ENCODE measurements at regions not wholly inside any gene's neighbourhood (a gene's known extent, or its start where the extent isn't known, plus 50 kb on each side); places are given as distances from the start of the nearest gene placed in this dataset.

DNA sequence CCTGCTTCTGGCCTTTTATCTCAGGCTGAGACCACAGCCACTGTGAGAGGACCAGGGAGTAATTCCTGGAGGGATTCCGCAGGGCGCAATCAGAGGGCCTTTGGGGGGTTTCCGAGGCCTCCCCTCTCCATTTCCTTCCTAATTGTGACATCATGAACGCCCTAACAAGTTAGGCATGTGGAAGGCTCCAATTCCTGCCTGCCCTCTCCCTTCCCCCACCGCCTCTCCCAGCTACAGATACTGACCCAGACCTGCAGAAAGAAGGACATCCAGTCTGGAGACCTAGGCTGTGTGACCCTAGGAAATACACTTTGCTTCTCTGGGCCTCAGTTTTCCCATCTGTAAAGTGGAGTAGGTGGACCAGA lies 637.9 kb downstream of the MED13L start:
- no peak for DNase-seq (ENCODE audit: low spot score)

DNA sequence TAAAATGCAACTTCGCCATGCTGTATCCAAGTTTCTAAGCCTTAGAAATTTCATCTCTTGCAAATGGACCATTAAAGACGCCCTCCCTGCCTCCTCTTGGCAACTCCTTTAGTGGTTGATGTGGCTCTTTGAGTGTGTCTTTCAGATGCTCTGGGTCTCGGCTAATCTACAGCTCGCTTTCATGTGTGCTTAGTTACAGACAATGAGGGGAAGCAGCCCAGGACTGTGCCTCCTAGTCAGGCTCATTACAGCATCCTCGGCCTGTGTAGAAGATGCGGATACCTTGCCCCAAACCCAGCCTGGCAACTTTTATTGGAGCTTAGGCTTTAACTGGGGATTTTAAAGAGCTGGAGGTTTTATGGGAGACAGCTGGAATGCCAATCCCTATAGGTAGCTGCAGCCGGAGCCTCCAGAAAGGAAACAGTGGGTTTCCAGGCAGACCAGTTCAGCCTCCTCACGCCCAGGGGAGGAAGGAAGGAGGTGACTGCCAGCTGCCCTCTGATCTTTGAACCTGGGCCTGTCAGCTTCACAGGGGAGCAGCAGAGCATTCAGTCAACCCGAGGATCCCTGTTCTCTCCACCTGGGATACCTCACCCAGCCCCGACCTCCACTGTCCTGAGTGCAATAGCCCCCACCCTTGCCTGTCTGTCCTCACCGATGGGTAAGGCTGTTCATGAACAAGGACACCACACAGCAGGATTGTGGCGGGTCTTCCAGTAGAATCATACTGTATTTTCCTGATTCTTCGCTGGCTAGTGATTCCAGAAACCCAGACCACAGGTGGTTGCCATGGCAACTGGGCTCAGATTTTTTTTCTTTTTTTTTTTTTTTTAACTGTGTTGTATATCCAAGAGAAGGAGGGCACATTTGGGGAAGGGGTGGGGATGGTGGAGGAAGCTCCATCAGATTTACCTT lies 638.5 kb downstream of the MED13L start:
- DNase-seq (ENCODE audit: low spot score) = no peak

DNA sequence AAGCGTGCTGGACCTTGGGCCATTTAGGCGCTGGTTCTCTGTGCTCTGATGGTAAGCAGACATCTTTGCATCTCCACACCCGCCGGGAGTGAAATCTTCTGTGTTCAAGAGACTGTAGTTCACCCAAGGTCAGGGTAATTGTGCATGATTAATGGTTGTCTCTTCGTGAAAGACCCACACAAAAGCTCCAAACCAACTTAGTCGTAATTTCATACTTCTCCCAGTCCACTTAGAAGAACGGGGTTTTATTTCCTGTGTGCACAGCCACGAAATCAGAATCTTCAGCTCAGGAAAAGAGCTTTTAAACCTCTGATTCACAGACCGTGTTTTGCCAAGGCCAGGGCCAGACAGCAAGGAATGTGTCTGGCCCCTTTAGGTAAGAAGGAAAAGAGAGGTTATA lies 640.9 kb downstream of the MED13L start:
- no peak for DNase-seq (ENCODE audit: low spot score)

DNA sequence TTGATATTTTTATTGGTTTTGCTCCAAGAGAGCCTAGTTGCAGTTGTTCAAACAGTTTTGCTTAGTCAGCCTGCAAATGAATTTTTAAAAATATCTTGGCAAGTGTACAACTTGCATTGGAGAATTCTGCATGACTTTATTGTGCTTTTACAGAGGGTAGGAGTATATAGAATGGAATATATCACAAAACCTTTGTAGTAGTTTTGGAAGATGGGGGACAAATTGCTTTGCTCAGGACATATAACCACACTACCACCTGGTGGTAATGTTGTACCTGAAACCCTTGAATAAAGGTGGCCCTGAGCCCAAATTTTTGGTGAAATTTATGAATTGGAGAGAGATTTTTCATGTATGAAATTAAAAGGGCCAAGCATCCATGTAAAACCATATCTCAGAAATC lies 645.2 kb downstream of the MED13L start:
- no peak for DNase-seq (ENCODE audit: low spot score)

DNA sequence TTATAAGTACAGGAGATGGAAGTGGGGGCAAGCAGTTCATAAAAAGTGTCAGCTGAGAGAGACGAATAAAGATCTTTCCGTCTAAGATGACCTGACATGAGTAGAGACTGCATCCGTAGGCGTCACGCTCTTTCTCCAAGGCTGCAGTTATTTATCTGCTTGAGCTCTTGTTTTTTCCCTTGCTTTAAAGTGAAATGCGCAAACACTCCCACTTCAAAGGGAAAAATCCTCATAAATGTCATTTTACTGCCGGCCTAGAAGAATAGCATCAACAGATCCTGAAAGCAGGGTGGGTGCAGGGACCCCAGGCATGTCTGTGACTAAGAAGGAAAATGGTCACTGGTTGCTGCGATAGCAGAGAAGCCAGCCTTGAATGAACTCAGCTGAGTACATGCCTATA lies 647.4 kb downstream of the MED13L start:
- DNase-seq (ENCODE audit: low spot score) = no peak

DNA sequence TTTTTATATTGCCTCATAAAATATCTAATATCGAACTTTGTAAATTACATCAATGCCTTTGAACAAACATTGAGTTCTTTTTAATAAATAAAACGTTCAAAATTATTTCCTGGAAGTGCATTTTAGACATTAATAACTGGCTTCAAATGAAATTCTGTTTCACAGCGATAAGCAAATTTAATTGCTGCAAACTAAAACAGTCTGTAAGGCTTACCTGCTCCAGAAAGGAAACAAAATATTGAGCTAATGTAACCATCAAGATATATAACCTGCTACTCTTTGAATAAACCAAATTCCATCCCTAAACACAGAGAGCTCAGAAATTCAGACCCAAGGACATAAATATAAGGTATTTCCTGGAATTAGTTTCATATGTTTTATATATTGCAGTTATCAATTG lies 651.3 kb downstream of the MED13L start:
- no peak for DNase-seq (ENCODE audit: low spot score)

DNA sequence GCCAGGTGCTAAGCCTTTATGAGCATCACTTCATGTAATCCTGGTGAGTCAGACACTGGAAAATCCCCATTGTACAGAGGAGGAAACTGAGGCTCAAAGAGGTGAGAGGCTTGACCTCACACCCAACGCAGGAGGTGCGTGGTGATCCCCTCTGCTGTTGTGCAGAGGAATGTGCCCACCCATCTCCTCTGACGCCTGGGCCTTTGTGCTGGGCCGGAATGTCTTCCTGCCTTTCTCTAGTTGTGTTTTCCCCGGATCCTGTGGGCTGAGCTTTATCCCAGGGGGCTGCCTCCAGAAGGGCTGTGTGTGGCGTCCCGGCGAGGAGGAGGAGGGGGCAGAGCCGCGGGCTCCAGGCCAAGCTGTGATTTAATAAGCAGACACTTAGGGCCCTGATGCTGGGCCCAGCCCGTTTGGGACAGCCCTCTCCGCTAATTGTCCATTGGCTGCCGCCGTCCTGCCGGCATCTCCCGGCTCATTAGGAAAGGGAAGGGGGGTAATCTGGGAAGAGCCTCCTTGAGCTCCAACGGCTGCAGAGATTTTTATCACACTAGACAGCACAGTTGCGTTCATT lies 653.6 kb downstream of the MED13L start:
- no peak for DNase-seq (ENCODE audit: low spot score)

DNA sequence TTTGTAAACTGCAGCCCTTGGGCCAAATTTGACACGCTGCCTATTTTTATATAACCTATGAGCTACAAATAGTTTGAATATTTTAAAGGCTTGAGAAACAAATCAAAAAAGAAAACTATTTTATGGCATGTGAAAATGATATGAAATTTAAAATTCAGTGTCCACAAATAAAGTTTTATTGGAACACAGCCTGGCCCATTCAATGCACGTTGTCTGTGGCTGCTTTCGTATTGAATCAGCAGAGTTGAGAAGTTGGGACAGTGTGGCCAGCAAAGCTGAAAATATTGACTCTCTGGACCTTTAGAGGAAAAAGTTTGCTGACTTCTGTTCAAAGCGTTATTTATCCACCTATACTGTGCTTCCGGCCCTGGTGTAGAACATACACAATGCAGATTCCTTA lies 654.2 kb downstream of the MED13L start:
- no peak for DNase-seq (ENCODE audit: low spot score)

DNA sequence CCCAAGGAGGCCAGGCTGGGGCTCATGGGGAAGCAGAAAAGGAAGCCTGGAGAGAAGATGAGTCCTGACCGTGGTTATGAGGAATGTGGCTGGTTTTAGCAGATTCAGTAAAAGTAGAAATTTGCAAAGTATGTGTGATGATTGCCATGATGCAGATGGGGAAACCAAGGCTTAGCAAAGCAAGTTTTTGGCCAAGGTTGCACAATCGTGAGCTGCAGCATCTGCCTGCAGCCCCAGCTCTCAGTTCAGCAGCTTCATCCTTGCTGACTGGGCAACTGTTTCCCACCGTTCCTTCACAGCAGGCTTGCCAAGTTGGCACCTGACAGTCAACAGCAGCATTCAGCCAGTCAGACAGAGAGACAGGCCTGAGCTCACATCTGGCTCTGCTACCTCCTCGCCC lies 656.7 kb downstream of the MED13L start:
- no peak for DNase-seq (ENCODE audit: low spot score)

DNA sequence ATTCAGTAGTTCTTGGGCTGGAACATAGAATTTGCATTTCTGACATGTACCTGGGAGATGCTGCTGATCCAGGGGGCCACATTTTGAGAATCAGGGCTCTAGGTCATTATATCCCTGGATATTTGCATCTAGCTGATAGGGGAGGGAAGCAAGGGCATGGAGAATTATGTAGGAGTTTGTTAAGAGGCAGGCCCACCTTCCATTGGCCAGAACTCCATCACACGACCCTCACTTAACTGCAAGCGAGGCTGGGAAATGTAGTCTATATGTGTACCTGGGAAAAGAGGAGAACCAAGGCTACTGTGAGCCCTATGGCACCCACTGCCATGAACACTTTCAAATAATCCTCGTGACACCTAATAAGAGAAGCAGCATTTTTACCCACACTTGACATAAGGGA lies 657.6 kb downstream of the MED13L start:
- no peak for DNase-seq (ENCODE audit: low spot score)

DNA sequence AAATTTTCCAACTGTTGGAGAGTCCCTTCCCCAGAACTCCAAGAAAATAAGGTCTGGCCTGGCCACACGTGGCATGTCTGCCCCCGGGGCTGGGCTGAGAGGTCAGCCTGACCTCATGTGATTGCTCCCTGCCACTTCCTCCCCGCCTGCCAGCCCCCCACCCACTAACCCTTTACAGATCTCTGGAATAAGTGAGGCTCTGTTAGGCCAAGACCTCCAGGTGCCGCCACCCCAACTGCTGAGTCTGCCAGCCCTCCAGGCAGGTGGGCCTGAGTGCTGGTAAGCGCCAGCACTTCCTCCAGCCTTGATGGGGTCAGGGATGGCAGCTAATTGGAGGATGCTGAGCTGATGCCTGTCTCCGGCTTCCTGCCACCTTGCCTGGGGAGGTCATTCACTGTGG lies 658.4 kb downstream of the MED13L start:
- no peak for DNase-seq (ENCODE audit: low spot score)

DNA sequence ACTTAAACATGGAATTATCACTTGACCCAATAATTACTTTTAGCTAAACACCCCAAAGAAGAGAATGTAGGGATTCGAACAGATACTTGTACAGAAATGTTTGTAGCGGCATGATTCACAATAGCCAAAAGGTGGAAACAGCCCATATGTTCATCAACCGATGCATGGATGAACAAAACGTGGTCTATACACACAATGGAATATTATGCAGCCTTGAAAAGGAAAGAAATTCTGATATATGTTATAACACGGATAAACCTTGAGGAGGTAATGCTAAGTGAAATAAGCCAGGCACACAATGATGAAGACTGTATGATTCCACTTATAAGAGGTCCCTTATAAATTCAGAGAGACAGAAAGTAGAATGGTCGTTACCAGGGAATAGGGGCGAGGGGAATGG lies 659.4 kb downstream of the MED13L start:
- DNase-seq (ENCODE audit: low spot score) = no peak

DNA sequence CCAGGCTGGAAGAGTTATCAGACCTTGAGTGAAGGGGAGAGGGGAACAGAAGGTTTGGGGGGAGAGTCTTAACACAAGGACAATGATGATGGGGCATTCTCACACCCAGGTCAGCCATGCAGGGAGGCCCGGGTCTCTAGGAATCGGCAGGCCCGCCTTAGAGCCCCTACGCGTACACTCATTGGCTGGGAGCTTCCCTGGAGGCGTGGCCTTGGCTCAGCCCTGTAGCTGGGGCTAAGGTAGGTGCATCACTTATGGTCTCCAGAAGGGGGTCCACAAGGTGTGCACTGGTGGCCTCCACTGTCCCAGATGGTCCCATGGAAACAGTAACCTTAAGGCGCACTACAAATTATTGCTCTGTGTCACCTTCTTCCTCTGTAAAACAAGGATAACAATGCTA lies 660.1 kb downstream of the MED13L start:
- no peak for DNase-seq (ENCODE audit: low spot score)

DNA sequence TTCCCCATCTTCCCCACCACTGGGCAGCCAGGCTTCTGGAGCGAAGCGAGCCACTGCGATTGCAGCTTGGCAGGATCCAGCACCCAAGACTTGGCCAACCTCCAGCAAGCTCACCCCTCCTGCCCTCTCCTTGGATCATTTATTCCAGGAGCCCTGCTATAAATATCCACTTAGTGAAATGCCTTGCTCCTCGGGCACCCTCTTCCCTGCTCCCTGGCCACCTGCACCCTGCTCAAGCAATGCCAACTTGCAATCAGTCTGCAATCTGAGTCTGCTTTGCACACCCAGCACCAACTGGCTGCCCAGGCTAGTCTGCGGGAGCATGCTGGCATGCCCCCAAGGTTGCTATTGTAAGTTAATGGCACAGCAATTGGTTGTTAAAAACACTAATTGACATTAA lies 666.0 kb downstream of the MED13L start:
- DNase-seq (ENCODE audit: low spot score) = no peak

DNA sequence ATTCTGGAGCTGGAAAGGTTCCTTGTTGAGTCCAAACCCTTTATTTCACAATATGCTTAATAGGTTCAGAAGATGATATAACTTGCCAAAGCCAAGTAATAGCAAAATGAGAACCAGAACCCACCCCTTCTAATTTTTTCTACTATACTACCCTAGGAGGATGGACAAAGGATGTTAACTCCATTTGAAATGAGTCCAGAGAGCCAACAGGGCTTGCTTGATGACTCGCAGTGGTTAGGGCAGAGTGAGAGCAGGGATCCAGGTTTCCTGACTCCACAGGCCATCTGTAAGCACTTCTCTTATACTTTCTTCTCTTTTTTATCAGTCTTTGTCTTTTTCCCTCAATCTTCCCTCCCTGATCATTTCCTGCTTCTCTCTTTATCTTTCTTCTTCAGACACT lies 668.1 kb downstream of the MED13L start:
- DNase-seq (ENCODE audit: low spot score) = no peak

DNA sequence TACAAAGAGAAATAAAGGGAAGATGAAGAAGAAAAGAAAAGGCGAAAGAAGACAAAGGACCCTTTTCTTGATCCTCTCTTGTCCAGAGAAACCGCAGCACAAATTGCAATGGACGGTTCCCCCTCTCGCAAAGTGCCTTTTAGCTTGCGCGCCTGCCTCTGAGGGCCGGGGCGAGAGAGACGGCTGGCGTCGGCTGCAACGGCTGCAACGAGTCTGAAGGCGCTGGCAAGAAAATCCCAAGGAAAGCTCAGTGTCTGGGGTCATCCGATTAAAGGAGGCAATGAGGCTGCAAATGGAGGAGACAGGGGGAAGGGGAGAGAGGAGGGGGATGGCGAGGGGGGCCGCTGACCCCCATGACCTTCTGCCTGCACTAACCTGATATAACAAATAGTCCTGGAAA lies 671.5 kb downstream of the MED13L start:
- DNase-seq (ENCODE audit: low spot score) = no peak

DNA sequence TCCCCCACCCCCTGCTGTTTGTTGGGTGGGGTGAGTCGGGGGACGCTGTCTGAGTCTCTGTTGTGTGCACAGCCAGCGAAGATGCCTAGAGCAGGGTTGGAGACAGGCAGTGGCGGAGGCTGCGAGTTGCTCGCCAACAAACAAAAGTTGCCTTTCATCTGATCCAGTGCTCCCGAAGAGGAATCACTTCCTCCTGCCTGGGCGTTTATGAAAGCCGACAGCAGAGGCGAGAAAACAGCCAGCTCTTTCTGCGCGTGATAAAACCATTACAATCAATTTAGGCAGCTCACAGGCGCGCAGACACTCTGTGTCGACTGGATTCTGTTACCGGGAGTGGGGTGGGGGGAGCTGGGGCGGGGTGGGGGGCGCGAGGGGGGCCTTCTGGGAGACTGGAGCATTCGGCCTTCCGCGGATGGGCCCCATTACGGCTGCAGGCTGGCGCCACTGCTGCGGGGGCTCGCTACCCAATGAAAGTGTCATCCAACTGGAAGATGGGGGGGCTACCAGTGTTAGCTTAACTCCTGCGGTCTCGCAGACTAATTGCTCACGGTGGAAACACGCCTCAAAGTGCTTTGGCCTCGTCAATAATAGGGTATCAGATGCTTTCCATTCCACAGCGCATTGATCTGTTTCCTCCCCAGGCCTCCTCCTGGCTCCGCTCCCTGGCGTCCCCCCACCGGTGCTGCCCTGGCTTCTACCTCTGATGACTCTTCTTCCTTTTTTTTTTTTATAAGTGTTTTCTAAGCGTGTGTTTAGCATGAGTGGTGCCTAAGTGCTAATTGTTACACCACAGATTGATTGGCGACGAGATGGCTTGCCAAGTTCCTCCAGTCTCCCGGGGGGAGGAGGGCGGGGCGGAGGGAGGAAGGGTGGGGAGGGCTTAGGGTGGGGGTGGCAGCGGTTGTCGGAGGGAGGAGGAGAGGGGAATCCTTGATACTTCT lies 678.4 kb downstream of the MED13L start:
- DNase-seq (ENCODE audit: low spot score) = peak; percentile 72

DNA sequence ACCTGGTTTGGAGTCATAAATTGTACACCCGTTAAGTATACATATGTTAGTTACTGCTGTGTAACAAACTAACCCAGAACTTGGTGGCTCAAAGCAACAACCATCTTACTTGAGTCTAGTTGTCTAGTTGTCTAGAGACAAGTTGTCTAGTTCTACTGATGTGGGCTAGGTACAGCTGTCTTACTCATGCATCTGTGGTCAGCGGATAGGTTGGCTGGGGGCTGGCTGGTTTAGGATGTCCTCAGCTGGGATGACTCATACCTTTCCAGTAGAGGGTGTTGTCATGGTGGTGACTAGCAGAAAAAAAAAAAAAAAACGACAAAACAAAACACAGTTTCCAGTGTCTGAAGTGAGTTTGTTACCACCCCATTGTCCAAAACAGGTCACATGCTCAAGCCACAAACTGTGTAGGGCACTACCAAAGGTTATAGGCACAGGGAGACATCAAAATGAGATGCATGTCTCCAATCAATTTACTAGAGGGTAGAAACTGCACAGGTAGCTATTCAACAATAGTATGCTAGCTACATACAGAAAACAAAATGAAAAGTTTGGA lies 680.3 kb downstream of the MED13L start:
- DNase-seq (ENCODE audit: low spot score) = no peak

DNA sequence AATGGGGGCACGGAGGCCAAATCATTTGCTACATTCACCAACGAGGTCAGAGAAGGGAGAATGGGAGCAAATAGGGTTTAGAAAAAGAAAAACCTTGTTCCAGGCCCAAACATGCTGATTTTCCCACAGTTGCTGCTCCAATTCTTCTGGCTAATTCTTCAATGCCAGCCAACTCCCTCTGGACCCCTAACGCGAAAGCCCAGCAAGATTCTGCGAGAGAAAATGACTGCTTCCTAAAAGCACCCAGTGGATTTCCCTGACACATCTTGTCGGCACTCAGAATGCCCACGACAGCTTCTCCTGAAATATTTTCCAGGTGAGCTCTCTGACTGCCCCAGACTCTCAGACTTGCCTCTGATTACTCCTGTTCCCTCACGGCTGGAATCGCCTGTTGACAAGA lies 689.4 kb downstream of the MED13L start:
- no peak for DNase-seq (ENCODE audit: low spot score)

DNA sequence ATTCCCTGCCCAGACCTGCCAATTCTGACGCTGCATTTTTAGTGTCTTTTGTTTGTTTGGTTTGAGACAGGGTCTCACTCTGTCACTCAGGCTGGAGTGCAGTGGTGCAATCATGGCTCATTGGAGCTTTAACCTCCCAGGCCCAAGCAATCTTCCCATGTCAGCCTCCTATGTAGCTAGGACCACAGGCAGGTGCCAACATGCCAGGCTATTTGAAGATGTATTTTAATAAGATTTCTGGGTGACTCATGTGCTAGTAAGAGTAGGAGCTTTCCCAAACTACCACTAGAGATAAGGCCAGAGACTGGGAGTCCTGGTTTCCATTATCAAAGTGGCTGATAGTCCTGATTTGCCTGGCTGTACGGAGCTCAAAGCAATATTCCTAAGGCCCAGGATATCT lies 693.3 kb downstream of the MED13L start:
- no peak for DNase-seq (ENCODE audit: low spot score)

DNA sequence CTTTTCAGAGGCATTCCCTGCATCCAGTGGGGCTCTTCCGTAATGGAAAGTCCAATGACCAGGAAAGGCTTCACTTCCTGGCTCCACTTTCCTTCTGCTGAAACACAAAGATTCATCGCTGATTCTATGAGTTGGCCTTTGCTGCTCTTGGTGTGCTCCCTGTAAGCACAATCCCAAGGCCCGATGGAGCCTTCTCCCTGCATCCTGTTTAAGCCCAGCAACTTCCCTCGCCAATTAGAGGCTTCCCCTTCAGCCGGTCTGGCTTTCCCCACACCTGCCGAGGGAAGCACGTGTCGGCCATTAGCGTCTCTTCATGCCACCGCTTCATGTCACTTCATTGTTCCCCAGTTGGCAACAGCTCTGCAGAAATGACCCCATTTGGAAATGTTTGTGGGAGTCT lies 693.9 kb downstream of the MED13L start:
- no peak for DNase-seq (ENCODE audit: low spot score)

DNA sequence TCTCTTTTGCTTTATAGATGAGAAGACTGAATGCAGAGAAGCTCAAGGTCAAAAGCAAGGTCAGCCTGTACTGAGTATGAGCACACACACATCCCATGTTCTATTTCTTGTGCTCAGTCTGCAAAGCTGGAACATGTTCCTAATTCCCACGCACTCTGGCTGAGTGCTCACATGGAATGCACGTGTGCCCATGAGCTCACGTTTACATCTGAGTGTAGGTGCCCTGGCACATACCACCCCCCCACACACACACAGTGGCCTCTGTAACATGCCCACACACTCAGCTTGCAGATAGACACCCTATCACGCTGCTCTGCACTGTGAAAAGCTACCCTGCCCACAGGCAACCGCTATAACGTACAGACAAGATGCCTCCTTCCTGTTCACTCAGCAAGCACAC lies 700.1 kb downstream of the MED13L start:
- DNase-seq (ENCODE audit: low spot score) = no peak

DNA sequence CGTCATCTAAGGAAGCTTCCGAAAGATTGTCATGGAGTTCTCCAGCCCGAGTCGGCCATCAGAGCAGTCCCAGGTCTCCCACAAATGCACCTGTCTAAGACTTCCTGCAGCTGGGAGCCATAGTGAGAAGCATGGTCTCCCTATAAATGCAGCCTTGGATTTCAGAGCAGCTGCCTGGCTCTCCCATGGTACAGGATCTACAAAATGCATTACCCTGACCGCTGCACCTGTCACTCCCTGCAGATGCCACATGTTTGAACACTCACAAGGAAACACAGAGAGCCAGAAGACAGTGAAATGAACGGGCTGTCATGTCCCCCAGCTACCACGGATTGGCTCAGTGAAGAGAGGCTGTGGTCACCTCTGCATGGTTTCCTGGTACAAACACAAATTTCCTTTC lies 702.7 kb downstream of the MED13L start:
- DNase-seq (ENCODE audit: low spot score) = no peak

Measured in globus pallidus (tissue), 1 donor.